IPS-NIHi7 (cell line): ENCODE measurements at regions not wholly inside any gene's neighbourhood (a gene's known extent, or its start where the extent isn't known, plus 50 kb on each side); places are given as distances from the start of the nearest gene placed in this dataset.

ENCODE experiments used
- DNase-seq: peaks from one replicate; pipeline ENCODE4 v3.0.0; 2012; ENCODE audit warnings: mixed read lengths; ENCODE audit errors: extremely low spot score

- no peak for DNase-seq
These were observed 230.4 kb upstream of the TMEM72 start for GRCh38 chr10:44680764-44681163.

GRCh38 chr10:44682507-44682906 lies 228.6 kb upstream of the TMEM72 start:
- no peak for DNase-seq

GRCh38 chr10:44684661-44685060 lies 226.5 kb upstream of the TMEM72 start:
- no peak for DNase-seq

- DNase-seq: no peak
These were observed 225.9 kb upstream of the TMEM72 start for GRCh38 chr10:44685220-44685619.

GRCh38 chr10:44685747-44686146 lies 225.4 kb upstream of the TMEM72 start:
- DNase-seq: no peak

- peak; percentile 63 for DNase-seq
These were observed 221.8 kb upstream of the TMEM72 start for GRCh38 chr10:44689368-44689767.

- peak; percentile 20 for DNase-seq
These were observed 214.6 kb upstream of the TMEM72 start for GRCh38 chr10:44696496-44696895.

- DNase-seq: peak; percentile 26
These were observed 214.0 kb upstream of the TMEM72 start for GRCh38 chr10:44697116-44697515.

GRCh38 chr10:44702531-44702930 lies 208.6 kb upstream of the TMEM72 start:
- no peak for DNase-seq

GRCh38 chr10:44703241-44704155 lies 207.6 kb upstream of the TMEM72 start:
- no peak for DNase-seq

- DNase-seq: no peak
These were observed 206.5 kb upstream of the TMEM72 start for GRCh38 chr10:44704616-44705015.

- DNase-seq: no peak
These were observed 204.4 kb upstream of the TMEM72 start for GRCh38 chr10:44706745-44707144.

GRCh38 chr10:44713307-44713706 lies 197.8 kb upstream of the TMEM72 start:
- DNase-seq: no peak

GRCh38 chr10:44714451-44714850 lies 196.7 kb upstream of the TMEM72 start:
- DNase-seq: no peak

GRCh38 chr10:44715136-44715535 lies 196.0 kb upstream of the TMEM72 start:
- no peak for DNase-seq

GRCh38 chr10:44716470-44717015 lies 194.6 kb upstream of the TMEM72 start:
- DNase-seq: no peak

- DNase-seq: no peak
These were observed 188.1 kb upstream of the TMEM72 start for GRCh38 chr10:44723082-44723481.

GRCh38 chr10:44723619-44724325 lies 187.4 kb upstream of the TMEM72 start:
- DNase-seq: no peak

GRCh38 chr10:44724415-44725174 lies 186.5 kb upstream of the TMEM72 start:
- no peak for DNase-seq

GRCh38 chr10:44725404-44725803 lies 185.7 kb upstream of the TMEM72 start:
- no peak for DNase-seq

- DNase-seq: no peak
These were observed 179.9 kb upstream of the TMEM72 start for GRCh38 chr10:44731283-44731682.
